ENCODE measurements at regions not wholly inside any gene's neighbourhood (a gene's known extent, or its start where the extent isn't known, plus 50 kb on each side); places are given as distances from the start of the nearest gene placed in this dataset.

DNA sequence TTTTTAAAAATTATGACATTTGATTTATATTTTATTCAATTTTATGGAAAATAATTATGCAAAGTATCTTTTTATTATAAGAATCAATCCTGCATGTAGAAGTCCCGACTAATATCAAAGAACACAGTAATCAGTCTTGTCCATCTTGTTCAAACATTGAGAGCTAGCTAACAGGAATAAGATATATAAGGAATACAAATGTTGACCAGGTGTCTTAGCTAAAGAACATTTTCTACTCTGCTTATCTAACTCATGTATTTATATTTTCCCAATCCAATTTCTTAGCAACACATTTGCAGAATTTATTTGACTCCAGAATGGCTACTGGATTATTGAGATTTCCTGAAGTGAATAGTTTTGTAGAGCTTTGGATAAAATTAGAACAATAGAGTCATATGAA is 61.5 kb upstream of the NR3C2 start:
- H3K27ac ChIP-seq, result no peak overlapping the region
- no peak overlapping the region for H3K4me3 ChIP-seq (ENCODE audit: low read depth, low read length)
- DNase-seq, result no peak
- H3K9me3 ChIP-seq (ENCODE audit: severe bottlenecking), result no peaks in the 10 kb centered on the region
- TF ChIP-seq, protein P1, sequence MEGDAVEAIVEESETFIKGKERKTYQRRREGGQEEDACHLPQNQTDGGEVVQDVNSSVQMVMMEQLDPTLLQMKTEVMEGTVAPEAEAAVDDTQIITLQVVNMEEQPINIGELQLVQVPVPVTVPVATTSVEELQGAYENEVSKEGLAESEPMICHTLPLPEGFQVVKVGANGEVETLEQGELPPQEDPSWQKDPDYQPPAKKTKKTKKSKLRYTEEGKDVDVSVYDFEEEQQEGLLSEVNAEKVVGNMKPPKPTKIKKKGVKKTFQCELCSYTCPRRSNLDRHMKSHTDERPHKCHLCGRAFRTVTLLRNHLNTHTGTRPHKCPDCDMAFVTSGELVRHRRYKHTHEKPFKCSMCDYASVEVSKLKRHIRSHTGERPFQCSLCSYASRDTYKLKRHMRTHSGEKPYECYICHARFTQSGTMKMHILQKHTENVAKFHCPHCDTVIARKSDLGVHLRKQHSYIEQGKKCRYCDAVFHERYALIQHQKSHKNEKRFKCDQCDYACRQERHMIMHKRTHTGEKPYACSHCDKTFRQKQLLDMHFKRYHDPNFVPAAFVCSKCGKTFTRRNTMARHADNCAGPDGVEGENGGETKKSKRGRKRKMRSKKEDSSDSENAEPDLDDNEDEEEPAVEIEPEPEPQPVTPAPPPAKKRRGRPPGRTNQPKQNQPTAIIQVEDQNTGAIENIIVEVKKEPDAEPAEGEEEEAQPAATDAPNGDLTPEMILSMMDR (IDR thresholded peaks at IDR 0.05; ENCODE audit: low read depth, low read length), result no peak
- no peaks in the 10 kb centered on the region for H3K36me3 ChIP-seq
- H3K27me3 ChIP-seq (ENCODE audit: insufficient read depth, low read depth, severe bottlenecking), result no peaks in the 10 kb centered on the region

DNA sequence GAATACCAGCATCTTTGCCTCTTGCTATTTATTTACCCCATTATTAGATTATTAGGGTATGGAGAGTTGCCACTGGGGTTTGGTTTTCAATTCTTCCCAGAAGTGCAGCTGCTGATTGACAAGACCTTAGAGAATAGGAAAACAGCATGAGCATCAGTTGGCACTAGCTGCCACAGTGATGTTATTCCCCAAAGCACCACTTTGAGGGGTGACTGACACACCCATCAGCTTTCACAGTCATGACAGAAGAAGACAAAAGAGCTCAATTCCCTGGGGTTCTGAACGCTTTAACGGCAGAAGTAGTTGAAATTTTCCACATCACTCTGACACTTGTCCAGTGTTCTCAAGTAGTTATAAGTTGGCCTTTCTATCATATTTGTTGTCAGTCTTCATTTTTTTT is 55.0 kb upstream of the NR3C2 start:
- DNase-seq, result no peak
- Histone ChIP-seq H3K9me3 (ENCODE audit: severe bottlenecking) (no peaks in the 10 kb centered on the region), H3K27ac (no peak overlapping the region), H3K4me3 (ENCODE audit: low read depth, low read length) (no peak overlapping the region), H3K36me3 (no peaks in the 10 kb centered on the region), H3K27me3 (ENCODE audit: insufficient read depth, low read depth, severe bottlenecking) (no peaks in the 10 kb centered on the region)
- TF ChIP-seq, protein P1 (IDR thresholded peaks at IDR 0.05; ENCODE audit: low read depth, low read length), result no peak

DNA sequence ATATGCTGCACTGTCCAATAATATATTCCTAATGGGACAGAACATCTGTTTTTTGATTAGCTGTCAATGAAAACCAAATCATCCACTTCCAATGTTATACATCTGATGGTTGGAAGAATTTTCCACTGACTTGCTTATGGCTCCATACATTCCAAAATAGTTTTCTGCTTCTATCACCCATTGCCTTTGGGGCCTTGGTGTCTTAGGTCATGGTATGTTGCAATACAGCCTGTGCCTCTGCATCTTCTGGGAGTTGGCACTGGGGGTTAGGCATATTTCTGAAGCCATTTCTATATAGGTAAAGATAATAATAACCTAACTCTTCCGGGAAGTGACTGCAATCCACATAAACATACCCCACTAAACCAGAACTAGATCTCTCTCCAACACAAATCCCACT is 53.2 kb upstream of the NR3C2 start:
- no peaks in the 10 kb centered on the region for H3K36me3 ChIP-seq
- H3K9me3 ChIP-seq (ENCODE audit: severe bottlenecking), result no peaks in the 10 kb centered on the region
- TF ChIP-seq, protein P1 (IDR thresholded peaks at IDR 0.05; ENCODE audit: low read depth, low read length), result no peak
- no peaks in the 10 kb centered on the region for H3K27me3 ChIP-seq (ENCODE audit: insufficient read depth, low read depth, severe bottlenecking)
- H3K27ac ChIP-seq, result no peak overlapping the region
- no peak for DNase-seq
- no peak overlapping the region for H3K4me3 ChIP-seq (ENCODE audit: low read depth, low read length)

All from WERI-Rb-1 (cell line).